ENCODE measurements at regions not wholly inside any gene's neighbourhood (a gene's known extent, or its start where the extent isn't known, plus 50 kb on each side); places are given as distances from the start of the nearest gene placed in this dataset.
"Not testable (repeated sequence)": the region's sequence is repeated elsewhere in the genome, so short reads cannot be mapped to it uniquely, and the experiment has no call there.

- DNase-seq; ATAC-seq; intact Hi-C loops (cut with DNase I): not testable (repeated sequence)
These were observed 257.9 kb upstream of the CELF2 start for GRCh38 chr10:10759806-10760205.

GRCh38 chr10:10765017-10765416 lies 252.7 kb upstream of the CELF2 start:
- DNase-seq (no peak), ATAC-seq (peak in 1 of 2 donors; percentile 61)
- intact Hi-C loops (cut with DNase I) = no loop called here

- DNase-seq (no peak), ATAC-seq (no peak)
- intact Hi-C loops (cut with DNase I) = no loop called here
These were observed 245.3 kb upstream of the CELF2 start for GRCh38 chr10:10772411-10772810.

GRCh38 chr10:10772874-10773508 lies 244.7 kb upstream of the CELF2 start:
- intact Hi-C loops (cut with DNase I) = no loop called here
- DNase-seq = no peak
- ATAC-seq = no peak

GRCh38 chr10:10774416-10774815 lies 243.3 kb upstream of the CELF2 start:
- ATAC-seq (no peak), DNase-seq (no peak)
- intact Hi-C loops (cut with DNase I) = no loop called here

- DNase-seq (no peak), ATAC-seq (no peak)
- intact Hi-C loops (cut with DNase I) = no loop called here
These were observed 241.3 kb upstream of the CELF2 start for GRCh38 chr10:10776363-10776762.

GRCh38 chr10:10777279-10777678 lies 240.4 kb upstream of the CELF2 start:
- intact Hi-C loops (cut with DNase I) = no loop called here
- ATAC-seq (no peak), DNase-seq (no peak)

GRCh38 chr10:10777723-10778122 lies 239.9 kb upstream of the CELF2 start:
- DNase-seq = no peak
- ATAC-seq = no peak
- intact Hi-C loops (cut with DNase I) = no loop called here

- intact Hi-C loops (cut with DNase I) = no loop called here
- peak; percentile 44 to 66 for ATAC-seq
- DNase-seq = no peak
These were observed 238.7 kb upstream of the CELF2 start for GRCh38 chr10:10778959-10779358.

- DNase-seq (no peak), ATAC-seq (no peak)
- intact Hi-C loops (cut with DNase I) = no loop called here
These were observed 238.2 kb upstream of the CELF2 start for GRCh38 chr10:10779511-10779910.

- DNase-seq = no peak
- no peak for ATAC-seq
- intact Hi-C loops (cut with DNase I) = loop anchor here in 1 of 2 donors (10.0 kb wide), 1 partner anchor 46 kb away; no protein-coding TSS in a partner anchor
These were observed 236.9 kb upstream of the CELF2 start for GRCh38 chr10:10780746-10781145.

- no peak for DNase-seq
- intact Hi-C loops (cut with DNase I) = loop anchor here in 1 of 2 donors (10.0 kb wide), 1 partner anchor 48 kb away; no protein-coding TSS in a partner anchor
- ATAC-seq = no peak
These were observed 235.1 kb upstream of the CELF2 start for GRCh38 chr10:10782603-10783002.

GRCh38 chr10:10785627-10786026 lies 232.0 kb upstream of the CELF2 start:
- intact Hi-C loops (cut with DNase I) = loop anchor here in 1 of 2 donors (10.0 kb wide), 1 partner anchor 51 kb away; no protein-coding TSS in a partner anchor
- DNase-seq = no peak
- ATAC-seq = no peak

GRCh38 chr10:10786109-10787090 lies 231.3 kb upstream of the CELF2 start:
- intact Hi-C loops (cut with DNase I) = loop anchor here in 1 of 2 donors (10.0 kb wide), 1 partner anchor 52 kb away; no protein-coding TSS in a partner anchor
- DNase-seq (no peak), ATAC-seq (peak in 1 of 2 donors; percentile 21)

- ATAC-seq (peak; percentile 8 to 25), DNase-seq (no peak)
- intact Hi-C loops (cut with DNase I) = loop anchor here in 1 of 2 donors (10.0 kb wide), 1 partner anchor 53 kb away; no protein-coding TSS in a partner anchor
These were observed 230.1 kb upstream of the CELF2 start for GRCh38 chr10:10787586-10787985.

GRCh38 chr10:10788761-10789160 lies 228.9 kb upstream of the CELF2 start:
- DNase-seq = no peak
- intact Hi-C loops (cut with DNase I) = loop anchor here in 1 of 2 donors (10.0 kb wide), 1 partner anchor 54 kb away; no protein-coding TSS in a partner anchor
- peak; percentile 28 to 42 for ATAC-seq

GRCh38 chr10:10791869-10792268 lies 225.8 kb upstream of the CELF2 start:
- intact Hi-C loops (cut with DNase I) = loop anchor here in 1 of 2 donors (10.0 kb wide), 1 partner anchor 243 kb away; no protein-coding TSS in a partner anchor
- DNase-seq = no peak
- ATAC-seq = no peak

GRCh38 chr10:10792681-10793080 lies 225.0 kb upstream of the CELF2 start:
- DNase-seq (no peak), ATAC-seq (peak; percentile 59 to 69)
- intact Hi-C loops (cut with DNase I) = loop anchor here in 1 of 2 donors (10.0 kb wide), 1 partner anchor 242 kb away; no protein-coding TSS in a partner anchor

- intact Hi-C loops (cut with DNase I) = loop anchor here in 1 of 2 donors (10.0 kb wide), 1 partner anchor 241 kb away; no protein-coding TSS in a partner anchor
- ATAC-seq = no peak
- DNase-seq = no peak
These were observed 223.6 kb upstream of the CELF2 start for GRCh38 chr10:10794046-10794445.

GRCh38 chr10:10794791-10795191 lies 222.9 kb upstream of the CELF2 start:
- no peak for ATAC-seq
- no peak for DNase-seq
- intact Hi-C loops (cut with DNase I) = loop anchor here in 1 of 2 donors (10.0 kb wide), 1 partner anchor 240 kb away; no protein-coding TSS in a partner anchor
